Skin of body (tissue), 1 donor: ENCODE measurements at regions not wholly inside any gene's neighbourhood (a gene's known extent, or its start where the extent isn't known, plus 50 kb on each side); places are given as distances from the start of the nearest gene placed in this dataset.

Source experiments
- DNase-seq: peaks from one replicate; lab custom pipeline; 2025; lab: John Stamatoyannopoulos, UW

GRCh38 chr17:14833201-14833785 is 431.8 kb downstream of the PMP22 start:
- no peak for DNase-seq

- DNase-seq = no peak
These were observed 433.6 kb downstream of the PMP22 start for GRCh38 chr17:14831491-14831890.

GRCh38 chr17:14827396-14827919 is 437.7 kb downstream of the PMP22 start:
- no peak for DNase-seq

- no peak for DNase-seq
These were observed 438.8 kb downstream of the PMP22 start for GRCh38 chr17:14826358-14826757.

- no peak for DNase-seq
These were observed 446.7 kb downstream of the PMP22 start for GRCh38 chr17:14818469-14818868.

- no peak for DNase-seq
These were observed 450.0 kb downstream of the PMP22 start for GRCh38 chr17:14815079-14815478.

- DNase-seq = no peak
These were observed 451.3 kb downstream of the PMP22 start for GRCh38 chr17:14813649-14814370.

GRCh38 chr17:14808425-14808824 is 456.7 kb downstream of the PMP22 start:
- no peak for DNase-seq

GRCh38 chr17:14805348-14805747 is 459.8 kb downstream of the PMP22 start:
- no peak for DNase-seq

- no peak for DNase-seq
These were observed 461.3 kb downstream of the PMP22 start for GRCh38 chr17:14803826-14804225.

- DNase-seq = no peak
These were observed 467.3 kb downstream of the PMP22 start for GRCh38 chr17:14797801-14798200.

GRCh38 chr17:14797021-14797420 is 468.1 kb downstream of the PMP22 start:
- no peak for DNase-seq

- DNase-seq = no peak
These were observed 470.2 kb downstream of the PMP22 start for GRCh38 chr17:14794961-14795360.

GRCh38 chr17:14793237-14793636 is 471.9 kb downstream of the PMP22 start:
- no peak for DNase-seq

- DNase-seq = no peak
These were observed 472.4 kb downstream of the PMP22 start for GRCh38 chr17:14792746-14793145.

GRCh38 chr17:14791221-14791620 is 473.9 kb downstream of the PMP22 start:
- no peak for DNase-seq

GRCh38 chr17:14790521-14790920 is 474.6 kb downstream of the PMP22 start:
- no peak for DNase-seq

GRCh38 chr17:14784997-14785696 is 480.0 kb downstream of the PMP22 start:
- DNase-seq = no peak

- DNase-seq = no peak
These were observed 480.2 kb downstream of the HS3ST3B1 start for GRCh38 chr17:14781123-14781522.

- DNase-seq = no peak
These were observed 479.3 kb downstream of the HS3ST3B1 start for GRCh38 chr17:14780097-14780651.

- DNase-seq = peak; percentile 48
These were observed 478.4 kb downstream of the HS3ST3B1 start for GRCh38 chr17:14779241-14779640.

GRCh38 chr17:14777291-14777690 is 476.4 kb downstream of the HS3ST3B1 start:
- no peak for DNase-seq
